Fibroblast of lung (primary cell): ENCODE measurements at regions not wholly inside any gene's neighbourhood (a gene's known extent, or its start where the extent isn't known, plus 50 kb on each side); places are given as distances from the start of the nearest gene placed in this dataset.

Experiments used
- CTCF ChIP-seq, 2 donors: IDR thresholded peaks in 1 of 2; conservative IDR thresholded peaks in 1 of 2; 1 replicate in 1 of 2; 2 replicates in 1 of 2; pipeline ENCODE4 v1.5.1; 2011 to 2012; ENCODE audit warnings: low read length in 2 of 2, control low read depth in 1 of 2, inconsistent platforms in 1 of 2, low read depth in 1 of 2, mild to moderate bottlenecking in 1 of 2
- EZH2 ChIP-seq: IDR thresholded peaks from 2 replicates; pipeline ENCODE4 v1.5.1; 2012; ENCODE audit warnings: low read length, control low read depth, mild to moderate bottlenecking; ENCODE audit errors: missing control alignments

GRCh38 chr5:63152871-63153270 lies 574.3 kb downstream of the LRRC70 start:
- TF ChIP-seq CTCF (conservative IDR thresholded peaks at IDR 0.05 in 1 of 2, IDR thresholded peaks at IDR 0.05 in 1 of 2; ENCODE audit: low read depth in 1 of 2, low read length in 2 of 2): no peak
- TF ChIP-seq EZH2: no peak
